SH-SY5Y (cell line): ENCODE measurements at regions not wholly inside any gene's neighbourhood (a gene's known extent, or its start where the extent isn't known, plus 50 kb on each side); places are given as distances from the start of the nearest gene placed in this dataset.

Experiments used
- GATA2 ChIP-seq: IDR thresholded peaks from 2 replicates; pipeline ENCODE4 v1.6.1; 2011; ENCODE audit warnings: mild to moderate bottlenecking, low read depth, low read length
- GATA3 ChIP-seq: IDR thresholded peaks from 2 replicates; pipeline ENCODE4 v1.6.1; 2011; ENCODE audit warnings: low read depth, mild to moderate bottlenecking, low read length, moderate library complexity

DNA sequence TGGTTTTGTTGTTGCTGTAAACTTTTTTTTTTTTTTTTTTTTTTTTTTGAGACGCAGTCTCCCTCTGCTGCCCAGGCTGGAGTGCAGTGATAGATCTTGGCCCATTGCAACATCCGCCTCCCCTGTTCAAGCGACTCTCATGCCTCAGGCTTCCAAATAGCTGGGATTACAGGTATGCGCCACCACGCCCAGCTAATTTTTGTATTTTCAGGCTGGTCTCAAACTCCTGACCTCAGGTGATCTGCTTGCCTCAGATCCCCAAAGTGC lies 78.9 kb upstream of the SLC45A1 start:
- TF ChIP-seq GATA3: no peak
- TF ChIP-seq GATA2: no peak

DNA sequence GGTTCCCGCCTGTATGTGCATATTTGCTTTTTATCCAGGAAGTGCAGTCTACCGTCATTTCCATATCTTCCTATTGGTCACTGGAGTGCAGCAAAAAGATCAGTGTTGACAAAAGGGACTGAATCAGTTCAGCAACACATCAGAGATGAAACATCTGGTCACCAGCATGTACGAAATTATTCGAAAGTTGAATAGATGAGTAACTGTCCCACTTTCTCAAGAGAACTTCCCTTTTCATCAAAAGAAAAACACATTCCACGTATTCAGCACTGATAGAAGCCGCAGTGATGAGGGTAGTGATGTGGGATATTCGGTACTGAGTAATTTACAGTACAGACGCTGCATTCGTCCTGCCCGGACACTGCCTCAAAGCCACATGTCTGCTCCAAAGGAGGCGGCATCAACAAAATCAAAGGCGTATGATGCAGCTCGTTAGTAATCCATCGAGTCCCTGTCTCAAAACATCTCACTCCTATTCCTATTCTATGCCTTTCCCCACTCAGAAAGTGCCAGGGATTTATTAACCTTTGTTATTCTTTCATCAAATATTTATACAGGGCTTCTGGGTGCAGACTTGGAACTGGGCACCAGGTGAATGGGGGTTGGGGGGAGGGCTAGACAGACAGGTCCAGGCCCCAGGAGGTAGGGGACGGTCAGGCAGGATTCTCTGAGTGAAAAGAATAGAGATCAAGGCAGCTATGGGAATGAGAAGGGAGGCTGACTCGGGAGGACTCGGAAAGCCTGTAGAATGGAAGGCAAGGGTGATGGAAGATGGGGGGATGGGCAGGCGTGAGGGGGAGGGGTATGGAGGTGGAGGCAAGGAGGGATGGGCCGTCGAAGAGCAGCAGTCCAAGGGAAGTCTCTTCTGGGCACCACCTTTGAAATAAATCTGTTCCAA lies 79.5 kb upstream of the SLC45A1 start:
- no peak for TF ChIP-seq GATA2
- TF ChIP-seq GATA3: no peak

DNA sequence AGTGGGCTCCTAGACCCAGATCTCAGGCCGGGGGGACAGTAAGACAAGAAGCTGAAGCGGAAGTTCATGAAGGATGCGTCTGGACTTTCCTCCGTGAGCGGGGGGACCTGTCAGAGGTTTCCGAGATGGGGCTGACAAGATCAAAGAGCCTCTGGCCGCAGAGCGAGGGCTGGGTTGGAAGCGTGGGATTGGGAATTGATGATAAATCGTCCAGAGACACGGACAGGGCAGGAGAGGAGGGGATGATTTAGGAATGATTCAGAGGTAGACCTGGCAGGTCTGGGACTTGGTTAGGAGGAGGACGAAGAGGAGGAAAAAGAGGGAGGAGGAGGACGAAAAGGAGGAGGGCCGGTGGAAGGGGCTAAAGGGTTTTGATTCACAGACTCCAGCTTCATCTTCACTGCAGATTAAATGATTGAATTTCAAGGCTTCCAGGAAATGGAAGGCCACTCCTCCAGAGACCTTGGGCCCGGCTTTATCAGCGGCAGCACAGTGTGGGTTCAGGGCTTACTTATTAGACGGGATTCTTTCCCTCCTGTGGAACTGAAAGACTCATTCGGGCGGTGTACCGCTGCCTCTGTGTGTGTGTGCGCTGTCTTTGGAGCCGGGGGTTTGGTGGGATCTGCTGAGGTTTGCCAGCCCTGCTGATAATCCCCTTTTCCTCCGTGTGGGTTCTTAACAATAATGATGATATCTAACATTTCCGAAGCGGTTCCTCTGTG lies 85.7 kb upstream of the SLC45A1 start:
- TF ChIP-seq GATA2 (no peak), GATA3 (no peak)

DNA sequence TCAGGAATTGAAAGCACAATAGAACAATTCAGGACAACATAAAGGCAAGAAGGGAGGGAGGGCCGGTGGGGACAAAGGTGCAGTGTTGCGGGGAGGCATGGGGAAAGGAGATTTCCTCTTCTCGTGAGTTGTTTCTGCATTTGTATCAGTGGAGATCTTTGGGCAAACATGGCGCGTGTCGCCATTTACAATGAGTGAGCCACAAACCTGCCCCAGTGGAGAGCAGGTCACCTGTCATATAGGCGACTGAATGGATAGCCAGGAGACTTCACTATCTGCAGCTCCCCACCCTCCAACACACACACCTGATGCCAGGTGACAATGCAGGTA lies 87.7 kb upstream of the SLC45A1 start:
- TF ChIP-seq GATA2 (no peak), GATA3 (no peak)

DNA sequence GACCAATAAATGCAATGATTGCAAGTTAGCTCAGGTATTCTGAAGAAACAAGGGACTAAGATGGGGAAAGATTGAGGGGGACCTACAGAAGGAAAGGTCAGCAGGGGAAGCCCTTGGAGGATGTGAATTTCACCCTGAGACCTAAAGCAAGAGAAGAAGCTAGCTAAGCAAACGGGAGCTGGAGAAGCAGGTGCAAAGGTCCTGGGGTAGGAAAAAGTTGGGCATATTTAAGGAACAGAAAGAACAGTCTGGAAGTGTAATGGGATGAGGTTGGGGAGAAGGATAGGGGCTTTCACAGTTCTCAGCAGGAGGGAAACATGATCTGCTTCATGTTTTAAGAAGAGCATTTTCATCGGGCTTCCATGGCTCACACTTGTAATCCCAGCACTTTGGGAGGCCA lies 89.7 kb upstream of the SLC45A1 start:
- TF ChIP-seq GATA2: no peak
- no peak for TF ChIP-seq GATA3

DNA sequence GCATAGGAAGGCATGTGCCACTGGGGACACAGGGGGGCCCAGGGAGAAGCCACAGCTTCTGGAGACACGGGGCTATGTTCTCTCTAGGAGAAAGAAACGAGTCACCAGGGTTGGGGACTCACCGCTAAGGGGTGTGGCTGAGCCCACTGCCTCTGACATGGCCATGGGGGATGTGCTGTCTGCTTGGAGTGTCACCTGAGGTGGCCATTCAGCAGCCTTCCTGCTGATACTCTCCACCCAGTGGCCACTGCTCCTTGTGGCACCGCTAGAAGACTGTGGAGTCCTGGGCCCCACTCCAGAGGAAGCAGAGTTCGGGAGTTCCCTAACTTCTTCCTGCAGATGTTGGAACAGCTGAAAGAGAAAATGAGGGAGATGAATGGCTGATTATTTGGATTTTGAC lies 91.2 kb upstream of the SLC45A1 start:
- no peak for TF ChIP-seq GATA3
- TF ChIP-seq GATA2: no peak

DNA sequence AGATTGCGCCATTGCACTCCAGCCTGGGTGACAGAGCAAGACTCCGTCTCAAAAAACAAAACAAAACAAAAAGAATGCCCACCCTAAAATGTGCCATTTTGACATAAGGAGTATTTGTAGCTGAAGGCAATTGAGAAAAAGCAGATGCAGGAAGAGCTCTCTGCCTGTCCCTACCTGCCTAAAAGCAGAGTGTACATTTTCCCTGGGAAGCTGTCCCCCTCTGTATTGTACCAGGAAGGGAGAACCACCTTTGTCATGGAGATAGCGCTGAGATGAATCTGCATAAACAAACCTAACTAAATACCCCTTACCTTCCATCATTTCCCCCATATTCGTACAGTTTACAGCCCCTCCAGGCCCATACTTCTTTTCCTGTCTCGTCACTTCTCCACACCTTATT lies 94.4 kb upstream of the SLC45A1 start:
- TF ChIP-seq GATA3 (no peak), GATA2 (no peak)

DNA sequence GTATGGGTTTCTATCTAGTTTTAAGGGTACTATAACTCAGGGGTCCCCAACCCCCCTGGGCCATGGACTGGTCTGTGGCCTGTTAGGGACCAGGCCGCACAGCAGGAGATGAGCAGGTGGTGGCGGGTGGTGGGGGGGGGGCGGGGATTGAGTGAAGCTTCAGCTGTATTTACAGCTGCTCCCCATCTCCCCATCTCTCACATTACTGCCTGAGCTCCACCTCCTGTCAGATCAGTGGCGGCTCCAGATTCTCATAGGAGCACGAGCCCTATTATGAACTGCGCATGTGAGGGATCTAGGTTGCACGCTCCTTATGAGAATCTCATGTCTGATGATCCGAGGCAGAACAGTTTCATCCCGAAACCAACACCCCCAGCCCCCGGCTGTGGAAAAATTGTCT lies 95.1 kb upstream of the SLC45A1 start:
- no peak for TF ChIP-seq GATA3
- no peak for TF ChIP-seq GATA2

DNA sequence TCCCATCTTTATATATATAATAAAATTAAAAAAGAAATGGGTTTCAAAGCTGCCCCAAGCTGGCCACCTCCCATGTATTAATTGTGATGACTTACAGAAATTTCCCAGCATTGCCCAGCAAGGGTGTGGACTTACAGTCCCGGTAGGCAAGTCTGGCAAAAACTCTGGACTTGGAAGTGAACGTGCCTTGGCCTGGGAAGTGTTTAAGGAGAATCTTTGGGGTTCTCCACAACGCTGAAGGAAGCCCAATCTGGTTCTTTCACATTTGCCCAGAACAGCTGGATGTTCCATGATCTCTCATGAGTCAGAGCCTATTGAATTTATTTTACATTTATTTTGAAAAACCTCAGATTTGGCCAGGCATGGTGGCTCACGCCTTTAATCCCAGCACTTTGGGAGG lies 98.4 kb upstream of the SLC45A1 start:
- TF ChIP-seq GATA2 (no peak), GATA3 (no peak)

DNA sequence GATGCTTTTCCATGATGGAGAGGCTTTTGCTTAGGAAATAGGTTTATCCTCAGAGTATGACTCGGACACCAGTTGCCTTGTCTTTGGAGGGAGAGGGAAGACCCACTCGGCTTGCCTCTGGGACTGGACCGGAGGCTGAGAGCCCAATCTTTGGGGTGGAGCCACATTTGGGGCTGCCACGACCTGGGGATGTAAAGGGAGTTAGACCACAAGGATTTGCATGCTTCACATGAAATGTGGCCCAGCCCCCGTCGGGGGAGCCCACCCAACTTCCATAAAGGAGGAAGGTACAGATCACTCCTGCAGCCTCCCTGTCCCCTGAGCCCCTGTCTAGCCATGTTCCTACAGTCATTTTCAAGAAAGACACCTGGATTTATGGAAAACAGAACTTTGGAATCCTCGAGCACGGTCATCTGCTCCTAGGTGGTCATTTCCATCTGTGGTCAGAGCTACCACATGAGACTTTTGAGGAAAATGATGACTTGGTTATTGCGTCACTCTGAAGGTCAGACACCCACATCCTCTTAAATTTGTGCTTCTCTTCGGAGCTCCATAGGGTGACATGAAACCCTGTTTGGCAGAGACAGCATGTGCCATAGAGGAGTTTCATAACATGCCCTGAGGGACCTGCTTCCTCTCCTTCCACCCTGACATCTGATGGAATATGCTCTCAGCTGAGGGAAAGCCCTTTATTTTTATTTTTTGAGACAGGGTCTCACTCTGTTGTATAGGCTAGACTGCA lies 99.4 kb upstream of the SLC45A1 start:
- TF ChIP-seq GATA2: no peak
- TF ChIP-seq GATA3: no peak

DNA sequence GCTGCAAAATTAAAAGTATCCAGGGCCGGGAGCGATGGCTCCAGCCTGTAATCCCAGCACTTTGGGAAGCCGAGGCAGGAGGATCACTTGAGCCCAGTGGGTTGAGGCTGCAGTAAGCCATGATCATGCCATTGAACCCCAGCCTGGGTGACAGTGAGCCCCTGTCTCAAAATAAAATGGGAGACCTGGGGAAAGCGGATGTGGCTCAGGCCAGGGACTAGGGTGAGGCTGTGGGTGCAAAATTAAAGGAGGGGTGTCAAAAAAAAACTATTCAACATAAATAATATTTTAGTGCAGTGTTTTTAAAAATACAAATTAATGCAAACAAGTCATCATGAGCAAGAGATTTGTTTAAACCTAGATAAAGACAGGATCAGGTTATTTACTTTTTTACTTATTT lies 100.1 kb upstream of the SLC45A1 start:
- TF ChIP-seq GATA3 (no peak), GATA2 (no peak)

DNA sequence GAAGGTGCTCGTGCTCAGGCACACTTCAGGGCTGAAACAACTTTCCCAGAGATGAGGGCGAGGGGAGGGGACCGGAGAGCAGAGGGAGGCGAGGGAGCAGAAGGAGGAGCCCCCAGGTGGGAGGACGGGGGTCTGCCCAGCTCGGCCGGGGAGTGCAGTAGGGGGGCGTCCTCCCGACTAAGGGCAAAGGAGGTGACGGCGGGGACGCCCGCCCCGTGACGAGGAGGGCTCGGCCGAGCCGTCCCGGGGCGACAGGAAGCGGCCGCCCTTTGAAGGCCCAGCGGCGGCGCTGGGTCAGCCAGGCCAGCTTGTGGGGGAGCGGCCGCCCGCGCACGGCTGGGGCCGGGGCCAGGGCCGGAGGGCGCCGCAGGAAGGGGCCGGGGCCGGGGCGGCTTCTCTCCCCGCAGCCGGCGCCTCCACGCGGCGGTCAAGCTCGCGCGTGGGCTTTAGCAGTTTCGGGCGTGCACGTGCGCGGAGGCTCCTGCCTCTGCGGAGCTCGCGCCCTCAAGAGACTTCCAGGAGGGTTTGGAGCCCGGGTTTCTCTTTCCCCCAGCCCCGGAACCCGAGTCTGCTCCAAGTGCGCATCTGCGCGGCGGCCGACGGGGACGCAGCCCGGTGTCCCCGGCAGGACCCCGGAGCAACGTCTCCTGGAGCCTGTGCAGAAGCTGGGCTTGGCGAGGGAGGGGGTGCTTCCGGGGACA lies 100.8 kb upstream of the SLC45A1 start:
- TF ChIP-seq GATA2 (no peak), GATA3 (no peak)

DNA sequence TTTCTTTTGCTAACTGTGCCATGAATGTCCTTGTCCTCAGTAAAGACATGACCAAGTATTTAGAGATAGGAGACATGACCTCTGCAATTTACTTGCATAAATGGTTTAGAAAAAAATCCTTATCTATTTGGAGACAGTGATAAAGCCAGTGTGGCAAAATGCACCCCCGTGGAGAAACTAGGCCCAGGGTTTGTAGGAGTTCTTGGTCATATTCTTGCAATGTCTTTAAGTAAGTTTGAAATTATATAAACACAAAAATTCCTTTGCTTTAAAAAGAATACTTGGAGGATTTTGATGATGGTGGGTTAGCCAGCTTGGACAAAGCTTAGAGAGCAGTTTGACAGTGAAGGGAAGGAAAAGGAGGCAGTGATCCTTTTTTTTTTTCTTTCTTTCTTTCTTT lies 101.9 kb upstream of the SLC45A1 start:
- TF ChIP-seq GATA3: no peak
- TF ChIP-seq GATA2: no peak

DNA sequence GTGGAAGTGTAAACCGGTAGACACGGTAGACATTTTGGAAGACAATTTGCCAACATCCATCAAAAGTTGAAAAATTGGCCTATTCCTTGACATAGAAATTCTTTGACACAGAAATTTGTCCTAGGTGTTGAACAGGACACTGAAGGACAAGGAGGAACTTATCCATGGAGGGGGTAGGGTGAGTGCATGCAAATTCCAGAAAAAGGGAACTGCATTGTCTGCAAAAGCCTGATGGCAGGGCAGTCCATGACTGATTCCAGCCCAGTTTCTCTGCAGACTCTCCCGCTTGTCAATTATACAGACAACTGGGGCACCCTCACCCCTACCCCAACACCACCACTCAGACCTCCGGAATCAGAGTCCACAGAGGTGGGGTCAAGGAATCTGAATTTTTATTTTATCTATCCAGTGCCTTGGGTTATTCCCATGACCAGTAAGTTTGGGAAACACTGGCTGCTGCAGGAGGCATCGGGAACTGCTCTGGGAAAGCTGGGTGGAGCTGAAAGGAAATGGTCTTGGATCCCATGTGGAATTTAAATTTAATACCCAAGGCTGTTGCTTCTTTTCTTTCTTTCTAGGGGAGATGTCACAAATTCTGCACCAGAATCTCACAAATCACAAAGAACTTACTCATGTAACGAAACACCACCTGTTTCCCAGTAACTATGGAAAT lies 103.3 kb upstream of the SLC45A1 start:
- TF ChIP-seq GATA3: no peak

DNA sequence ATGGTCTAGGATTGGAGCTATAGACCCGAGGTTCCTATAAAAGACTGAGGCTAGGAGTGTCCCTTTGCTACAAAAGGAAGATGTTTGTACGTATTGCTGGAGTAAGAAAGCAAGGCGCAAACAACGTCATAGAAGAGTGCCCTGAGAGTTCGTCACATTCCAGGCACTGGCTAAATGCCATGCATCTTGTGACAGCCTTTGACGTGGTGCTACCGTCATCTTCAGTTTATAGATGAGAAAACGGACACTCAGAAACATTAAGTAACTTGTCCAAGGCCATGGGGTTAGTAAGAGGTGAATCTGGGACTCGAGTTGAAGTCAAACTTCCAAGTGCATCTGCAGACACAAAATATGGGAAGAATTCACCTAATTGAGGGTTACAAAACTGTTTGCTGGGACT lies 104.2 kb upstream of the SLC45A1 start:
- TF ChIP-seq GATA3 (no peak), GATA2 (no peak)
